Fibroblast of lung (primary cell): ENCODE measurements at regions not wholly inside any gene's neighbourhood (a gene's known extent, or its start where the extent isn't known, plus 50 kb on each side); places are given as distances from the start of the nearest gene placed in this dataset.

Experiments
- DNase-seq, 2 donors: peaks; one replicate each; pipeline versions ENCODE4 v3.0.0 to v3.0.0-alpha.2; 2010; ENCODE audit warnings: low read depth in 2 of 2
- H2AFZ ChIP-seq: 2 replicates; pipeline ENCODE4 v1.5.1; 2012; ENCODE audit warnings: low read length, control low read depth, inconsistent platforms
- H3K27ac ChIP-seq: 2 replicates; pipeline ENCODE4 v1.5.1; 2011; ENCODE audit warnings: low read length, control low read depth; ENCODE audit not compliant: insufficient read depth
- H3K27me3 ChIP-seq: 2 replicates; pipeline ENCODE4 v1.5.1; 2011; ENCODE audit warnings: mild to moderate bottlenecking, low read length; ENCODE audit not compliant: control insufficient read depth, insufficient read depth
- H3K36me3 ChIP-seq: 2 replicates; pipeline ENCODE4 v1.5.1; 2011; ENCODE audit warnings: low read length; ENCODE audit not compliant: control insufficient read depth, insufficient read depth
- H3K4me1 ChIP-seq: 2 replicates; pipeline ENCODE4 v1.5.1; 2011; ENCODE audit warnings: low read length; ENCODE audit not compliant: control insufficient read depth, insufficient read depth; ENCODE audit errors: extremely low read depth
- H3K4me2 ChIP-seq: 2 replicates; pipeline ENCODE4 v1.5.1; 2011; ENCODE audit warnings: low read length, control low read depth; ENCODE audit not compliant: insufficient read depth; ENCODE audit errors: extremely low read depth
- H3K4me3 ChIP-seq, 4 experiments: fragments of 200-600 bp in 1 of 4; sonication (generic) in 1 of 4; replicated peaks in 1 of 4; 2 replicates each; pipeline ENCODE4 v1.5.1; 2011 to 2016; ENCODE audit warnings: low read length in 4 of 4, low read depth in 3 of 4, mild to moderate bottlenecking in 3 of 4, control low read depth in 2 of 4, inconsistent platforms in 1 of 4, mixed read lengths in 1 of 4; ENCODE audit not compliant: insufficient read depth in 1 of 4; ENCODE audit errors: control extremely low read depth in 1 of 4
- H3K79me2 ChIP-seq: 2 replicates; pipeline ENCODE4 v1.5.1; 2012; ENCODE audit warnings: mild to moderate bottlenecking, low read length, inconsistent platforms; ENCODE audit not compliant: control insufficient read depth, insufficient read depth
- H3K9ac ChIP-seq: 2 replicates; pipeline ENCODE4 v1.5.1; 2011; ENCODE audit warnings: mild to moderate bottlenecking, low read length, control low read depth; ENCODE audit not compliant: insufficient read depth
- H3K9me3 ChIP-seq: 2 replicates; pipeline ENCODE4 v1.5.1; 2012; ENCODE audit warnings: low read depth, low read length; ENCODE audit not compliant: control insufficient read depth, insufficient read depth
- H4K20me1 ChIP-seq: 2 replicates; pipeline ENCODE4 v1.5.1; 2011; ENCODE audit warnings: low read length; ENCODE audit not compliant: control insufficient read depth, insufficient read depth; ENCODE audit errors: extremely low read depth
- EZH2 ChIP-seq: IDR thresholded peaks from 2 replicates; pipeline ENCODE4 v1.5.1; 2012; ENCODE audit warnings: low read length, control low read depth, mild to moderate bottlenecking; ENCODE audit errors: missing control alignments
- TF ChIP-seq, protein P1 (sequence below), 2 donors: IDR thresholded peaks in 1 of 2; conservative IDR thresholded peaks in 1 of 2; 1 replicate in 1 of 2; 2 replicates in 1 of 2; pipeline ENCODE4 v1.5.1; 2011 to 2012; ENCODE audit warnings: low read length in 2 of 2, control low read depth in 1 of 2, inconsistent platforms in 1 of 2, low read depth in 1 of 2, mild to moderate bottlenecking in 1 of 2

DNA sequence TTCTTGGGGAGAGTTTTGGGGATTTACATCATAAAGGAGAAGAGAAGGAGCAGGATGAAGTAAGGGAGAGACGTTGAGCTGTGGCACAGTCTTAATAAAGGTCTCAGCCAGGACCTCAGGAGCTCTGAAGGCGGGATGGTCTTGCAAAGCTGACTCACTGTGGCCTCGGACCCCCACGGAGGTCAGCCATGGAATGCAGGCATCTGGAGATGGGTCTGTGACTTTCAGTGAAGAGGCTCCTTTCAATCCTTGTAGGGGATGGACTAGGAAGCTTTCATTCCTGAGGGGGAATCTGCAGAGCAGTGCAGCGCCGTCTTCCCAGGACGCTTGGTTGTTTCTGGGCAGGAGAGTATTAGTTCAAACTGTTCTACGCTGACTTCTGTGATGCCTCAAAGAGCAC lies 65.7 kb upstream of the BASP1 start:
- Histone ChIP-seq H3K4me3 (no peak overlapping the region), H2AFZ (no peak overlapping the region), H3K79me2 (no peaks in the 10 kb centered on the region), H3K36me3 (no peaks in the 10 kb centered on the region), H3K4me1 (peaks cover 2% of the 10 kb centered on the region), H3K4me2 (no peak overlapping the region), H3K27me3 (no peaks in the 10 kb centered on the region), H3K9ac (no peak overlapping the region), H3K9me3 (no peaks in the 10 kb centered on the region), H3K27ac (no peak overlapping the region), H4K20me1 (no peaks in the 10 kb centered on the region)
- peak in 1 of 2 donors; percentile 56 for DNase-seq
- TF ChIP-seq, protein P1, sequence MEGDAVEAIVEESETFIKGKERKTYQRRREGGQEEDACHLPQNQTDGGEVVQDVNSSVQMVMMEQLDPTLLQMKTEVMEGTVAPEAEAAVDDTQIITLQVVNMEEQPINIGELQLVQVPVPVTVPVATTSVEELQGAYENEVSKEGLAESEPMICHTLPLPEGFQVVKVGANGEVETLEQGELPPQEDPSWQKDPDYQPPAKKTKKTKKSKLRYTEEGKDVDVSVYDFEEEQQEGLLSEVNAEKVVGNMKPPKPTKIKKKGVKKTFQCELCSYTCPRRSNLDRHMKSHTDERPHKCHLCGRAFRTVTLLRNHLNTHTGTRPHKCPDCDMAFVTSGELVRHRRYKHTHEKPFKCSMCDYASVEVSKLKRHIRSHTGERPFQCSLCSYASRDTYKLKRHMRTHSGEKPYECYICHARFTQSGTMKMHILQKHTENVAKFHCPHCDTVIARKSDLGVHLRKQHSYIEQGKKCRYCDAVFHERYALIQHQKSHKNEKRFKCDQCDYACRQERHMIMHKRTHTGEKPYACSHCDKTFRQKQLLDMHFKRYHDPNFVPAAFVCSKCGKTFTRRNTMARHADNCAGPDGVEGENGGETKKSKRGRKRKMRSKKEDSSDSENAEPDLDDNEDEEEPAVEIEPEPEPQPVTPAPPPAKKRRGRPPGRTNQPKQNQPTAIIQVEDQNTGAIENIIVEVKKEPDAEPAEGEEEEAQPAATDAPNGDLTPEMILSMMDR (conservative IDR thresholded peaks at IDR 0.05 in 1 of 2, IDR thresholded peaks at IDR 0.05 in 1 of 2; ENCODE audit: low read depth in 1 of 2, low read length in 2 of 2) = no peak
- no peak for TF ChIP-seq EZH2

- H3K36me3 ChIP-seq = no peaks in the 10 kb centered on the region
- no peak overlapping the region for H3K4me3 ChIP-seq
- no peaks in the 10 kb centered on the region for H4K20me1 ChIP-seq
- no peak overlapping the region for H2AFZ ChIP-seq
- H3K4me2 ChIP-seq = no peak overlapping the region
- no peak for TF ChIP-seq EZH2
- peak; percentile 20 to 92 for DNase-seq
- no peaks in the 10 kb centered on the region for H3K9me3 ChIP-seq
- peak overlapping the region; percentile 8 for H3K27ac ChIP-seq
- H3K27me3 ChIP-seq = no peaks in the 10 kb centered on the region
- no peaks in the 10 kb centered on the region for H3K79me2 ChIP-seq
- H3K9ac ChIP-seq = no peak overlapping the region
- peaks cover 2% of the 10 kb centered on the region for H3K4me1 ChIP-seq
Observed at GRCh38 chr5:17154211-17154996, 63.0 kb upstream of the BASP1 start.

DNA sequence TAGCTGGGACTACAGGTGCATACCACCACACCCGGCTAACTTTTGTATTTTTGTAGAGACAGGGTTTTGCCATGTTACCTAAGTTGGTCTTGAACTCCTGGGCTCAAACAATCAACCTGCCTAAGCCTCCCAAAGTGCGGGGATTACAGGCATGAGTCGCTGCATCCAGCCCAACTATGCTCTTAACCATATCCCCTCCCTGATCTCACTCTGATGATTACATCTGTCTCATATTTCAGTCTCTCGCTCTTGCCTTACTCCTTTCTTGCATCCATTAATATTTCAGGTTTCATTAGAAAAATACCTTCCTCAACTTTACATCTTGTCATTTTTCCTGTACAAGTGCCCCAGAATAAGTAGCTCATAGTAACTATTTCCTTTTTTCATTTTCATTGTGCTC lies 61.0 kb upstream of the BASP1 start:
- no peak overlapping the region for H3K9ac ChIP-seq

More for the DNA sequence above, 61.0 kb upstream of the BASP1 start:
- H3K4me1 ChIP-seq = peaks cover 2% of the 10 kb centered on the region
- no peaks in the 10 kb centered on the region for H3K36me3 ChIP-seq
- no peaks in the 10 kb centered on the region for H3K79me2 ChIP-seq
- H4K20me1 ChIP-seq = no peaks in the 10 kb centered on the region
- no peak overlapping the region for H3K27ac ChIP-seq
- H3K27me3 ChIP-seq = no peaks in the 10 kb centered on the region
- TF ChIP-seq EZH2 = no peak
- TF ChIP-seq, protein P1 (conservative IDR thresholded peaks at IDR 0.05 in 1 of 2, IDR thresholded peaks at IDR 0.05 in 1 of 2; ENCODE audit: low read depth in 1 of 2, low read length in 2 of 2) = no peak
- H3K4me3 ChIP-seq = no peak overlapping the region
- peak; percentile 37 to 69 for DNase-seq
- H2AFZ ChIP-seq = no peak overlapping the region
- H3K4me2 ChIP-seq = no peak overlapping the region
- no peaks in the 10 kb centered on the region for H3K9me3 ChIP-seq
